CD4-positive, alpha-beta T cell treated with Interferon gamma for 1 hour (primary cell): ENCODE measurements at regions not wholly inside any gene's neighbourhood (a gene's known extent, or its start where the extent isn't known, plus 50 kb on each side); places are given as distances from the start of the nearest gene placed in this dataset.

Experiments
- DNase-seq: peaks from one replicate; pipeline ENCODE4 v3.0.0-alpha.2; 2020

- no peak for DNase-seq
Measured at GRCh38 chrX:39189431-39189830, 388.2 kb downstream of the MID1IP1 start.

DNA sequence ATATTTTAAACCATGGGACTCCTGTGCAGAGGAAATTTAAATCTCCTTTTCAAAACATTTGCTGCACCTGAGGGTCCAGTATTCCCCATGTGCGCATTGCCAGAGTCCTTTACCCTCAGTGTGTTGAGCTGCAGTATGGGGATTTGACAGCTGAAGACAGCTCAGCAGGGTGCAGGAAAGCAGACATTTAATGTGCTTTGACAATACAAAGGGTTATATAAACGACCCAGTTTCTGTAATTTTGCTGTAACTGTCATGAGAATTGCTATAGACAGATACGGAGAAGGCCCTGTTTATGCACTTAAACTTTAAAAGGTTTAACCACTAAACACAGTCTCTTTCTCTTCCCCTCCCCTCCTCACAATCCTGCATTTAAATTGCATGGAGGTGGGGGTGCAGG lies 393.4 kb downstream of the MID1IP1 start:
- no peak for DNase-seq

DNA sequence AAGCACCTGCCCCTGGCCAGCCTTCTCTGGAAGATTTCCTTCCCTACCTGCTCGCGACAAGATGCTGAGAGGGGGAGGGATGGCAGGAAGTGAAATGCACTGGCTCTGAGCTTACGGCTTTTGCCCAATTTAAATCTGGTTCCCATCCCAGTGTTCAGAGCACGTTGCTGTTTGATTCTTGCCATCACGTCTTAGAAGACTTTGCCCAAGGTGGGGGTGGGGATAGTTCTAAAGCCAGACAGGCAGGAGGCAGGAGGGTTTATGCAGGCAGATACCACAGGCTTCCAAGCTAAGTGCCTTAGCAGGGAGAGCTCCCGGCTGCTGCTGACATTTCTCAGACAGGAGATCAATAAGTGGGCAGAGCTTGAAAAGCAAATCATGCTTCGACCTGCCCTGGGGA lies 393.9 kb downstream of the MID1IP1 start:
- no peak for DNase-seq

DNA sequence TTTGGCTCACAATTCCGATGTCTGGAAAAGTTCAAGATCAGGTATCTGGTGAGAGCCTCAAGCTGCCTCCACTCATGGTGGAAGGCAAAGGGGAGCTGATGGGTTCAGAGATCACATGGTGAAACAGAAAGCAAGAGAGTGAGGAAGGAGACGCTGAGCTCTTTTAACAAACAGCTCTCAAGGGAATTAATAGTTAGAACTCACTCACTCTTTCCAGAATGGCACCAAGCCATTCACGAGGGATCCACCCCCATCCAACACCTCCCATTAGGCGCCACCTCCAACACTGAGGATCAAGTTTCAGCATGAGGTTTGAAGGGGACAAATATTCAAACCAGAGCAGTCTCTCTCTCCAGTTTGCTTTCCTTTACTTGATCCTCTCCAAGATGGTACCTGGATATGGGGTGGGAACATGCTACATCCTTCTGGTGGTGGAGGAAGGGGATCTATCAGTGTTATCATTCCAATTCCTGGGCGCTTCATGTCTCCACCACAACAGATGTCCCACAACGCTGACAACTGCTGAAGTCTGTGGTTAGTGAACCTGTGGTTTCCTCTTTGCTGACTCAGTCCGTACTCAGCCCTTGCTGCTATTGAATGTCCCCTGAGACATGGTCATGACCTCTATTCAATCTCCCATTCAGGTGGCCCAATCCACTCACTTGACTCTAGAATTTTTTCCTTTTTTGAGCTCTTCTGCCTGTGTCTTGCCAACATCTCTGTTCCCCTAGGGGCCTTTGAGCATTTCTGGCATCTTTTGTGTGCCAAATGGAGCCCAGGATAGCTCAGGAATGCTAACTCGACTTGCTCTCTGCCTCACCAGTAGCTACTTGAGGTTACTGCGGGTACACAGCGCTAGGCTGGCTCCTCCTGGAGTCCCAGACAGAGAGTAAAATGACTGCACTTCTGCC lies 395.2 kb downstream of the MID1IP1 start:
- DNase-seq = peak; percentile 33

- no peak for DNase-seq
Measured at GRCh38 chrX:39199429-39199828, 398.2 kb downstream of the MID1IP1 start.

DNA sequence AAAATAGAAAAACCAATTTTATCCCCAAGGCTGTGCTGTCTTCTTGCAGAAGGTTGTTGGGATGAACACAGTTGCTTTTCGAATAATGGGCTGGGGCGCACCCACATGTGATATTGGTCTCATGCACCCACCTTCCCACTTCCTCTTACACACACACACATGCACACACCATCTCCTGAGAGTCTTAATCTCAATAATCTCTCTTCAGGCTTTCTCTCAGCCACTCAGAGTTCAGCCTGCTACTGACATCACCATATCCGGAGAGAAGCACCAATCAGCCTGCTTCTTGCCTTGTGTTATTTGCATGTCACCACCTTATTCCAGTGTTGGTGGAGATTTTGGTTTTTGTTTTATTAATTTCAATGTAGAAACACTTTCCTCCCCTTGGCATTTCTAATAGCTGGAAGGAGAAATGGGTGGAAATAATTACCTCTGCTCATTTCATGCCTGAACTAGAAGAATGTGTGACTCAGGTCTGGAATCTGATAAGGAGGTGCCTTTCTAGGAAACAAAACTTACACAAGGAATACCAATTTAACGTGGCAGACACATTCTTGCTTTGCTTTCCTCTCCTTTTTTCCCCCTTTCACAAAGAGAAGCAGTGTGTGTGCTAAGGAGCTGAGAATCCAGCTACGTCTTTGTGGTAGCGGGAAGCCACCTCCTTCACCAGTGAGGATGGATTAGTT lies 400.2 kb downstream of the MID1IP1 start:
- no peak for DNase-seq

- no peak for DNase-seq
Measured at GRCh38 chrX:39202641-39203040, 401.4 kb downstream of the MID1IP1 start.

DNA sequence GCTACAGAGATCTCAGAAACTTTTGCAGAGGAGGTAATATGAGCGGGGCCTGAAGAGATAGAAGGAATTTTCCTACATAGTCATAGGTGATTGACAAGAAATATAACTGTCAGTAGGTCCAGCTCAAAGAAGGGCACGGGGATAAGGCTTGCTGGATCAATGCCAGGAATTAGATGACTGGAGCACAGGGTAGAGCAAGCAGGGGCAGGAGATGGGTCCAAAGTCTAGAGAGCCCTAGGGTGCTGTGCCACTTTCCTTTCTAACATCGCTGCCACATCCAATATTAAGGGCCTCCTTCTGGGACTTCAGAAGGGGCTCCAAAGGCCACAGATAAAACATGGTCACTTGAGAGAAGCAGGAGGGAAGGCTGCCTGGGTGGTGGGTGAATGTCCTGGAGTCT lies 402.2 kb downstream of the MID1IP1 start:
- DNase-seq = no peak

- no peak for DNase-seq
Measured at GRCh38 chrX:39204353-39204752, 403.1 kb downstream of the MID1IP1 start.

DNA sequence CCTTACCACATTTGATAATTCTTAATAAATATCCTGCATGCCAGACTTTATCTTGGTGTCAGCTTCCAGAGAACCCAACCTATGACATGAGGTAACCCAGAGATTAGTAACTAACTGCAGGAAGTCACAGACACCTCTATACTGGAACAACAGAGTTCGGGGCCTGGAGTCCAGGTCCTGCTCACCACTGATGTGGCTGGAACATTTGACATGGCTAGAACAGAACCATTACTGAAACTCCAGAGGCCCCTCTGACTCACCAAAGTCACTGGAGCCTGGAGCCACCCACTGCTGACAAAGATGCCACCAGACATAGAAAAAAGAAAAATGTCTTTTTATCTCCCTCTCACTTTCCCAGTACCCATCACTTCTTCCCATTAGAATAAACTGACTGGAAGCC lies 403.7 kb downstream of the MID1IP1 start:
- DNase-seq = no peak

DNA sequence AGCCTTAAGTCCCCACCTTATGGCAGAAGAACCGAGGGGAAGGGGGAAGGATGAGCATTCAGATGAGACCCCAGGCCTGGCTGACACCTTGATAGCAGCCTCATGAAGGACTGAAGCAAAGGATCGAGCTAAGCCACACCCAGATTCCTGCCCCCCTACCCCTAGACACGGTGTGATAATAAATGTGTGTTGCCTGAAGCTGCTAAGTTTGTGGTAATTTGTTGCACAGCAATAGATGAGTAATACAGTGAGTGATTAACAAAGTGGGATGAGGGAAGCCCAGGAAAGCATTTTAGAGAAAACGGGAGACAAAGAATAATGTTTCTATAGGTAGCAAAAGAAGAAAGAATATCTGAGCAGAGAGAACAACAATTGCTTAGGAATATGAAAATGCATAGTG lies 404.2 kb downstream of the MID1IP1 start:
- no peak for DNase-seq

- no peak for DNase-seq
Measured at GRCh38 chrX:39206399-39207145, 405.3 kb downstream of the MID1IP1 start.

DNA sequence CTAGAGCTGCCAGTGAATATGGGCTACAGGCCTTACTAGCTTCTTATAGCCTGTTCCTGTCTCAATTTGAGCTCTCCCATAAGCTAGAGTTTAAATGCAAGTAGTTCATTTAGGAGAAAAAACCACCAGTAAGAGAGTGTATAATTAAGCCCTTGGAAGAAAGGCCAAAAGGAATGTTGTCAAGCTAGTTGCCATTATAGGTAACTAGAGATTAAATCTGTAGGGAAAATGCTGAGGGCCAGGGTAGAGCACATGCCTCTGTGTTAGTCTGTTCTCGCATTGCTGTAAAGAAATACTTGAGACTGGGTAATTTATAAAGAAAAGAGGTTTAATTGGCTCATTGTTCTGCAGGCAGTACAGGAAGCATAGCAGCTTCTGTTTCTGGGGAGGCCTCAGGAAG lies 410.2 kb downstream of the MID1IP1 start:
- DNase-seq = no peak

- DNase-seq = no peak
Measured at GRCh38 chrX:39212456-39212855, 411.2 kb downstream of the MID1IP1 start.

GRCh38 chrX:39214387-39215126 lies 413.3 kb downstream of the MID1IP1 start:
- no peak for DNase-seq

- no peak for DNase-seq
Measured at GRCh38 chrX:39220952-39221351, 419.7 kb downstream of the MID1IP1 start.

DNA sequence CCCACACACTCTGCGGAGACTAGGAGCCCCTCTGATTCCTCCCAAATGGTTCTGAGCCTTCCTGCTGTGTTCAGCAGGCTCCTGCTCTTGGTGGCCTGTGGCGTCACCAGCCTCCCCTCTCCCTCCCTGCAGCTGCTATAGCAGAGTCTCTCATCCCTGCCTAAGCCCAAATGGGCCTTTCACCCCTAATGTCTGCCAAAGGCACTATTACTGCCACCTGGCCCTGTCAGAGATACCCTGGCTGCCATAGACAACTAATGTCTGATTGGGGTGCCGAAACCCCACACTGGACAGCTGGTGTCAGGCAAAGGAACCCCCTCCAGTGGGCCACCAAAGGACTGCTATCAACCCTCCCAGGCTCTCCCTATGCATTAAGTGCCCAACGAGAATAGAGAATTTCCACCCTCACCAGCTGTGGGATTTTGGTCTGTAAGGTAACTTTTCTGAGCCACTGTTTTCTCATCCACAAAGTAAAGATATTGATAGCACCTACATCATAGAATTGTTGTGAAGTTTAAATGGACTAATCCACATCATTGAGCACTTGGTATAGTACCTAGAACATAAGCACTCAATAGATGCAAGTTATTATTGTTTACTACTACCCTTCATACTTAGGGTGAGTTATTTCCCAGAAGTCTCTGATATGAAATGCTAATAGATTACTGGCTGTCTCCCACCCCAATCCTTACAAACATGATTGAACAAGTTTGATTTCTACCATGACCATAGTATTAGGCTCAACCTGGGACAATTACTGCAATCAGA lies 421.3 kb downstream of the MID1IP1 start:
- DNase-seq = no peak

GRCh38 chrX:39226251-39226650 lies 425.0 kb downstream of the MID1IP1 start:
- no peak for DNase-seq

DNA sequence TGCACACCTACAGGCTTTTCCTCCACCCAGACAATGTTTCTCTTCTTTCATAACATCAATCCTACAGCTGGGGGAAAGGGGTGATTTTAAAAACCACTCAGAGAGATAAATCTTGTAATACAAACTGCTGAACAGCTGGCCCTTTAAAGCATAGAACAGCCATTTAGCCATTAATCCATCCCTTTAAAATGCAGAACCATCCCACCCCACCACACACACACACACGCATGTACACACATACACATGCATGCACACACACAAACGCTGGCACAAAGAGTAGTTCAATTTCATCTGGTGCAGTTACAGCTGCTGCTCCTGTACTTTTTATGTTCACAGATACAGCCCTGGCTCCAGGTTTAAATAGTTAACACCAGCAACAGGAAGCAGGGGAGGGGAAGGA lies 426.1 kb downstream of the MID1IP1 start:
- no peak for DNase-seq

DNA sequence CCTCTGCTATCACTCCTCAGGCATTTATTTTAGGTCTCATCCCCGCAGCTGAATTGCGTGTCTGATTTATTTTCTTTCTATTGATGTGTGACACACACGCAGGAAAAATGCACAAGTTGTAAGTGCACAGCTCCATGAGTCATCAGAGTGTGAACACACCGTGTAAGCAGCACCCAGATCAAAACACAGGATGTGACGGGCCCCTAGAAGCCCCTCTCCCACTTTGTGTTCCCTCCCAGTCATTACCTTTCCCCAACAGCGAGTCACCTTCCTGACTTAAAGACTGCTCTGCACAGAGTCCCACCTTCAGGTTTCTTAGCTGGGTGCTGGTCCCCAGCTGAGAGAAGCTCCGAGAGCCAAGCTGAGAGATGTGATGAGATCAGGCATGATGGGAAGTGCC lies 436.7 kb downstream of the MID1IP1 start:
- no peak for DNase-seq

GRCh38 chrX:39242187-39242586 lies 440.9 kb downstream of the MID1IP1 start:
- DNase-seq = no peak

DNA sequence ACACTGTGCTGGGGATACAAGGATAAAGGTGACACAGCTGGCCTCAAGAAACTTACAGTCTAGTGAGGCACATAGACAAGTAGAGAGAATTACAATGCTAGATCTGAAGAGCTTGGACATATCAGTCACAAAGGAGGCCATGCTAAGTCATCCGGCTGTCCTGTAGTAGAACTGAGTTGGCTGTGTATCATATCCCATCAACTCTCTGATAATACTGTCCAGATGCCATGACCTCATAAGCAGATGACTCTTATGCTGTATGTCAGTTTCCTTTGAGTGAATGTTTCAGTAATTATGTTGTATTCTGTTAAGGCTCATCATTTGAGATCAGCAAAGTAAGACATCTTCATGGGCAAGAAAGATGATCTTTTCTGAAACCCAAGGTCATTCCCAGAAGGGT lies 442.9 kb downstream of the MID1IP1 start:
- no peak for DNase-seq
